ENCODE measurements at regions not wholly inside any gene's neighbourhood (a gene's known extent, or its start where the extent isn't known, plus 50 kb on each side); places are given as distances from the start of the nearest gene placed in this dataset.

GRCh38 chrX:41005445-41005992 lies 79.7 kb upstream of the USP9X start:
- Histone ChIP-seq H3K23me2 (ENCODE audit: insufficient read length, low read depth, low read length, poor library complexity, severe bottlenecking) (no peaks in the 10 kb centered on the region), H3K4me1 (ENCODE audit: insufficient read depth, low read length) (peaks cover 2% of the 10 kb centered on the region; the same call in 1 of the 2 replicates), H4K20me1 (ENCODE audit: control insufficient read depth, insufficient read depth, insufficient read length) (no peaks in the 10 kb centered on the region), H4K91ac (ENCODE audit: insufficient read length, low read depth, low read length) (no peak overlapping the region), H3K4ac (ENCODE audit: low read depth, low read length) (no peak overlapping the region), H3K79me2 (ENCODE audit: insufficient read depth, low read length) (no peaks in the 10 kb centered on the region), H4K5ac (ENCODE audit: insufficient read length, low read depth, low read length) (no peak overlapping the region), H3K27ac (ENCODE audit: insufficient read length, low read depth, low read length) (peak overlapping the region; percentile 3), H3K23ac (ENCODE audit: insufficient read length, low read depth, low read length) (no peak overlapping the region), H3K27me3 (ENCODE audit: insufficient read depth, low read length) (no peaks in the 10 kb centered on the region), H3K9me3 (ENCODE audit: control insufficient read depth, low read depth, low read length) (no peaks in the 10 kb centered on the region), H3K14ac (ENCODE audit: insufficient read depth, low read length) (no peak overlapping the region), H3K56ac (ENCODE audit: insufficient read length, low read depth, low read length) (no peak overlapping the region), H2BK120ac (ENCODE audit: low read depth, low read length, poor library complexity, severe bottlenecking) (no peak overlapping the region), H3K9ac (ENCODE audit: extremely low read depth, insufficient read length, low read length) (no peak overlapping the region), H2BK20ac (ENCODE audit: low read depth, low read length, poor library complexity, severe bottlenecking) (no peak overlapping the region), H3K79me1 (ENCODE audit: insufficient read depth, low read depth, low read length, poor library complexity, severe bottlenecking) (no peaks in the 10 kb centered on the region), H4K8ac (replicated peaks; ENCODE audit: insufficient read length, low read depth, low read length) (no peak overlapping the region), H3K18ac (ENCODE audit: insufficient read length, low read depth, low read length) (no peak overlapping the region), H3K4me2 (ENCODE audit: insufficient read depth, insufficient read length, low read length) (no peak overlapping the region), H3T11ph (ENCODE audit: low read length) (no peak overlapping the region), H2AFZ (ENCODE audit: low read length) (no peak overlapping the region), H2AK5ac (ENCODE audit: insufficient read length, low read length) (no peak overlapping the region), H2BK12ac (ENCODE audit: insufficient read length, low read depth, low read length) (no peak overlapping the region), H2BK15ac (ENCODE audit: low read depth, low read length) (no peak overlapping the region), H2BK5ac (ENCODE audit: insufficient read length, low read length) (no peak overlapping the region)
- peak overlapping the region; percentile 40 to 89 (median 87) for H3K27ac Mint-ChIP-seq
- peak; percentile 50 for DNase-seq
- H3K4me3 Mint-ChIP-seq: no peak overlapping the region; a peak in 1 of 5 replicates
- H3K4me1 Mint-ChIP-seq: peaks cover 10 to 13% of the 10 kb centered on the region in 2 experiments
- WGBS (ENCODE audit: extremely low coverage, insufficient read length, low lambda C conversion rate): no CpG with 5 or more reads among the region's 3 CpGs
- no peak for TF ChIP-seq CTCF (conservative IDR thresholded peaks at IDR 0.05)
- H3K27me3 Mint-ChIP-seq (ENCODE audit: low read depth): no peaks in the 10 kb centered on the region; the same call in none of the 2 replicates
- H3K9me3 Mint-ChIP-seq: peaks cover 69 to 71% of the 10 kb centered on the region in 2 experiments
- peaks cover 0 to 11% (median 6%) of the 10 kb centered on the region in 3 experiments; a peak in 3 of 7 replicates for H3K36me3 Mint-ChIP-seq (ENCODE audit: insufficient read depth in 1 of 3, low read depth in 3 of 3)
